DND-41 (cell line): ENCODE measurements at regions not wholly inside any gene's neighbourhood (a gene's known extent, or its start where the extent isn't known, plus 50 kb on each side); places are given as distances from the start of the nearest gene placed in this dataset.

Experiments
- ATAC-seq: fragments of 200-7000 bp; cut with Tn5 transposase; 3 replicates; pipeline ENCODE4 v1.9.1; 2021; ENCODE audit warnings: low read depth; ENCODE audit not compliant: insufficient read depth
- DNase-seq: peaks from one replicate; pipeline ENCODE4 v3.0.0-alpha.2; 2020
- H2AFZ ChIP-seq: 2 replicates; pipeline ENCODE4 v1.6.0; 2012; ENCODE audit warnings: low read depth, low read length
- H3K27ac ChIP-seq: 2 replicates; pipeline ENCODE4 v1.5.1; 2012; ENCODE audit warnings: low read length, inconsistent platforms
- H3K27me3 ChIP-seq: fragments of 200-600 bp; sonication (generic); 2 replicates; pipeline ENCODE4 v1.6.0; 2012; ENCODE audit warnings: low read length, mild to moderate bottlenecking, inconsistent platforms; ENCODE audit not compliant: insufficient read depth, poor library complexity
- H3K36me3 ChIP-seq: 2 replicates; pipeline ENCODE4 v1.5.1; 2012; ENCODE audit warnings: low read length, inconsistent platforms; ENCODE audit not compliant: insufficient read depth
- H3K4me1 ChIP-seq: 2 replicates; pipeline ENCODE4 v1.5.1; 2012; ENCODE audit warnings: mild to moderate bottlenecking, low read length; ENCODE audit not compliant: insufficient read depth
- H3K4me2 ChIP-seq: 2 replicates; pipeline ENCODE4 v1.6.0; 2012; ENCODE audit warnings: mild to moderate bottlenecking, moderate library complexity, low read length, inconsistent platforms; ENCODE audit not compliant: insufficient read depth
- H3K4me3 ChIP-seq, 2 experiments: fragments of 200-600 bp in 1 of 2; shearing (Covaris generic) in 1 of 2; 2 replicates each; pipeline ENCODE4 v1.5.1; 2012 to 2016; ENCODE audit warnings: inconsistent platforms in 2 of 2, low read length in 2 of 2, mild to moderate bottlenecking in 2 of 2, low read depth in 1 of 2, moderate library complexity in 1 of 2
- H3K79me2 ChIP-seq: 2 replicates; pipeline ENCODE4 v1.6.0; 2012; ENCODE audit warnings: low read length, inconsistent platforms; ENCODE audit not compliant: insufficient read depth
- H3K9ac ChIP-seq: 2 replicates; pipeline ENCODE4 v1.6.0; 2012; ENCODE audit warnings: low read depth, mild to moderate bottlenecking, inconsistent platforms, low read length, moderate library complexity
- H3K9me3 ChIP-seq: 2 replicates; pipeline ENCODE4 v1.5.1; 2012; ENCODE audit warnings: low read length, moderate library complexity, mild to moderate bottlenecking, inconsistent platforms; ENCODE audit not compliant: insufficient read depth, severe bottlenecking
- H4K20me1 ChIP-seq: 2 replicates; pipeline ENCODE4 v1.6.0; 2012; ENCODE audit warnings: low read length; ENCODE audit not compliant: insufficient read depth
- EZH2 ChIP-seq: IDR thresholded peaks from 3 replicates; pipeline ENCODE4 v1.6.1; 2012; ENCODE audit warnings: borderline replicate concordance, low read depth, mild to moderate bottlenecking, moderate library complexity, low read length, inconsistent platforms; ENCODE audit not compliant: severe bottlenecking
- TF ChIP-seq, protein P1 (sequence below): IDR thresholded peaks from 2 replicates; pipeline ENCODE4 v1.5.1; 2012; ENCODE audit warnings: borderline replicate concordance, low read length, moderate library complexity, mild to moderate bottlenecking; ENCODE audit not compliant: poor library complexity, severe bottlenecking; ENCODE audit errors: extremely low read depth

DNA sequence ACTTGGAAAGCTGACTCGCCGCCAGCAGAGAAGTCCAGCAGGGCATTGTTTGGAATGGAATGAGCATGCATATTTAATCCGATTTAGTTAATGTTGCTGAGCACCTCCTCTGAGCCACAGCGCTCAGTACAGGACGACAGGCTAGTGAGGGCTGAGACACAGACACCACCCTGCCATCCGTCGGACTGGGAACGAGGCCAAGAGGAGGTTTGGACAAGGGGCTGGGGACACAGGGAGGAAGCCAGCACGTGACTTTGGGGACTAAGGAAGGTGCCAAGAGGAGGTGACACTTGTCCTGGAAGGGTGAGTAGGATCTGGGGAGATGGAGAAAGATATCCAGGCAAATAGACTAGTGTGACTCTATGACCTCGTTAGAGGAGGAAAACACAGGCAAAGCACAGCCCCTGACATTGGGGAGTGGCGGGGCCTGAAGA, 152.5 kb upstream of the ECI2 start:
- no peaks in the 10 kb centered on the region for H3K9me3 ChIP-seq
- H3K79me2 ChIP-seq = no peaks in the 10 kb centered on the region
- no peak for DNase-seq
- H3K36me3 ChIP-seq = no peaks in the 10 kb centered on the region
- no peak overlapping the region for H3K4me2 ChIP-seq
- no peak overlapping the region for H3K4me3 ChIP-seq
- no peak for TF ChIP-seq EZH2
- TF ChIP-seq, protein P1, sequence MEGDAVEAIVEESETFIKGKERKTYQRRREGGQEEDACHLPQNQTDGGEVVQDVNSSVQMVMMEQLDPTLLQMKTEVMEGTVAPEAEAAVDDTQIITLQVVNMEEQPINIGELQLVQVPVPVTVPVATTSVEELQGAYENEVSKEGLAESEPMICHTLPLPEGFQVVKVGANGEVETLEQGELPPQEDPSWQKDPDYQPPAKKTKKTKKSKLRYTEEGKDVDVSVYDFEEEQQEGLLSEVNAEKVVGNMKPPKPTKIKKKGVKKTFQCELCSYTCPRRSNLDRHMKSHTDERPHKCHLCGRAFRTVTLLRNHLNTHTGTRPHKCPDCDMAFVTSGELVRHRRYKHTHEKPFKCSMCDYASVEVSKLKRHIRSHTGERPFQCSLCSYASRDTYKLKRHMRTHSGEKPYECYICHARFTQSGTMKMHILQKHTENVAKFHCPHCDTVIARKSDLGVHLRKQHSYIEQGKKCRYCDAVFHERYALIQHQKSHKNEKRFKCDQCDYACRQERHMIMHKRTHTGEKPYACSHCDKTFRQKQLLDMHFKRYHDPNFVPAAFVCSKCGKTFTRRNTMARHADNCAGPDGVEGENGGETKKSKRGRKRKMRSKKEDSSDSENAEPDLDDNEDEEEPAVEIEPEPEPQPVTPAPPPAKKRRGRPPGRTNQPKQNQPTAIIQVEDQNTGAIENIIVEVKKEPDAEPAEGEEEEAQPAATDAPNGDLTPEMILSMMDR = no peak
- no peak overlapping the region for H3K27ac ChIP-seq
- H3K9ac ChIP-seq = no peak overlapping the region
- ATAC-seq = no peak
- H3K27me3 ChIP-seq = peaks cover 10% of the 10 kb centered on the region
- H3K4me1 ChIP-seq = no peaks in the 10 kb centered on the region
- no peaks in the 10 kb centered on the region for H4K20me1 ChIP-seq
- no peak overlapping the region for H2AFZ ChIP-seq

DNA sequence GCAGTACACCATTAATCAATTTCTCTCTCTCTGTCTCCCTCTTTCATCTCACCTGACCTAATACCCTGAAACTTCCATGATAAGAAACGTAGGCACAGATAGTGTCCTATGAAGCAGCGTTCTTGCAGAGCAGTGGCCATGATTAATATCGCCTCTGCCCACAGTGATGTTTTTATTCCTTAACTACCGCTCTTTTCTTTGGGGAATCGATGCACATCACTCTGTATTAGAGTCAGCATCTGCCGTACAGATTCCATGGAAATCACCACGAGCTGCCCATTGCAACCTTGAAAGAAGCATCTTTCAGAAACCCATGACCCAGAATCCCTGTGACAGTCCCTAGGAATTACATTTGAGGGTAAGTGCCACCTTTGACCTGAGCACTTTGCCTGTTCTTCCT, 152.0 kb upstream of the ECI2 start:
- H3K9ac ChIP-seq = no peak overlapping the region
- H3K9me3 ChIP-seq = no peaks in the 10 kb centered on the region
- no peaks in the 10 kb centered on the region for H3K79me2 ChIP-seq
- DNase-seq (no peak), ATAC-seq (no peak)
- H3K4me3 ChIP-seq = no peak overlapping the region
- TF ChIP-seq EZH2 = no peak
- TF ChIP-seq, protein P1 = no peak
- no peaks in the 10 kb centered on the region for H3K4me1 ChIP-seq
- no peak overlapping the region for H3K4me2 ChIP-seq
- H3K27me3 ChIP-seq = peaks cover 8% of the 10 kb centered on the region
- no peak overlapping the region for H2AFZ ChIP-seq
- H3K27ac ChIP-seq = no peak overlapping the region
- no peaks in the 10 kb centered on the region for H3K36me3 ChIP-seq
- H4K20me1 ChIP-seq = no peaks in the 10 kb centered on the region

DNA sequence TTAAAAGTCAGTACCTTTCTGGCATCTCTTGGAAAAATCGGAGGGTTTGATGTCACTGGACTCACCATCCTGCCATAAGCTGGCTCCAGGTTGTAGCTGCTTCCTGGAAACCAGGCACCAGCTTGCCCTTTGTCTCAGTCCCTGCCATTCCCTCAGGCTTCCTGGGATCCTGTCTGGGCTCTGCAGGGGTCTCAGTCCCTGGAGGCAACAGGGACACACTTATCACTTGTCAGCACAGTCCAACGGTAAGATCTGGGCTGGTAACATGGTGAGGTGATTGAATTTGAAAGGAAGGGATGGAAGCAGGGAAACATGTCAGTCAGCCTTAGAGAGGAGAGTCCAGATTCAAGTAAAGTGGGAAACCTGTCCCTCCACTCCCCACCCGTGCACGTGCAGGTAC, 147.6 kb upstream of the ECI2 start:
- Histone ChIP-seq H3K4me1 (no peaks in the 10 kb centered on the region), H3K27me3 (peaks cover 3% of the 10 kb centered on the region), H3K9me3 (no peaks in the 10 kb centered on the region), H2AFZ (no peak overlapping the region), H3K4me2 (no peak overlapping the region), H3K27ac (no peak overlapping the region), H3K36me3 (no peaks in the 10 kb centered on the region), H3K79me2 (no peaks in the 10 kb centered on the region), H3K4me3 (no peak overlapping the region), H3K9ac (no peak overlapping the region), H4K20me1 (no peaks in the 10 kb centered on the region)
- no peak for DNase-seq
- no peak for ATAC-seq
- TF ChIP-seq, protein P1 = no peak
- no peak for TF ChIP-seq EZH2
